Keratinocyte (primary cell): ENCODE measurements at regions not wholly inside any gene's neighbourhood (a gene's known extent, or its start where the extent isn't known, plus 50 kb on each side); places are given as distances from the start of the nearest gene placed in this dataset.

ENCODE experiments used
- DNase-seq: peaks from one replicate; pipeline ENCODE4 v3.0.0-alpha.2; 2011; ENCODE audit warnings: low read depth, missing footprints, low spot score
- FAIRE-seq: peaks from 2 replicates; lab custom pipeline; 2011; peaks lifted over from hg19 to GRCh38; lab: Jason Lieb, UNC
- H2AFZ ChIP-seq: 2 replicates; pipeline ENCODE4 v1.6.0; 2012; ENCODE audit warnings: low read length, control low read depth, inconsistent platforms; ENCODE audit not compliant: control insufficient read depth
- H3K27ac ChIP-seq: 2 replicates; pipeline ENCODE4 v1.5.1; 2011; ENCODE audit warnings: low read length; ENCODE audit not compliant: control insufficient read depth, insufficient read depth
- H3K27me3 ChIP-seq: 3 replicates; pipeline ENCODE4 v1.6.0; 2011; ENCODE audit warnings: low read length; ENCODE audit not compliant: control insufficient read depth, insufficient read depth; ENCODE audit errors: extremely low read depth
- H3K36me3 ChIP-seq, 2 experiments: 2 replicates in 1 of 2; 3 replicates in 1 of 2; pipeline ENCODE4 v1.5.1; 2011; ENCODE audit warnings: low read length in 2 of 2, mild to moderate bottlenecking in 1 of 2; ENCODE audit not compliant: control insufficient read depth in 2 of 2, insufficient read depth in 2 of 2; ENCODE audit errors: extremely low read depth in 1 of 2
- H3K4me1 ChIP-seq: 3 replicates; pipeline ENCODE4 v1.5.1; 2011; ENCODE audit warnings: low read length; ENCODE audit not compliant: control insufficient read depth, insufficient read depth; ENCODE audit errors: extremely low read depth
- H3K4me2 ChIP-seq: 3 replicates; pipeline ENCODE4 v1.6.0; 2011; ENCODE audit warnings: low read depth, low read length; ENCODE audit not compliant: control insufficient read depth, insufficient read depth; ENCODE audit errors: extremely low read depth
- H3K4me3 ChIP-seq, 3 experiments: fragments of 200-600 bp in 1 of 3; sonication (generic) in 1 of 3; 2 replicates in 2 of 3; 3 replicates in 1 of 3; pipeline ENCODE4 v1.5.1; 2011 to 2016; ENCODE audit warnings: low read length in 3 of 3, mild to moderate bottlenecking in 3 of 3, control low read depth in 2 of 3, inconsistent platforms in 1 of 3, low read depth in 1 of 3, mixed read lengths in 1 of 3, mixed run types in 1 of 3, moderate library complexity in 1 of 3; ENCODE audit not compliant: control insufficient read depth in 2 of 3, insufficient read depth in 2 of 3; ENCODE audit errors: extremely low read depth in 1 of 3
- H3K79me2 ChIP-seq: 2 replicates; pipeline ENCODE4 v1.6.0; 2012; ENCODE audit warnings: low read length; ENCODE audit not compliant: control insufficient read depth, insufficient read depth
- H3K9ac ChIP-seq: 3 replicates; pipeline ENCODE4 v1.6.0; 2011; ENCODE audit warnings: low read length; ENCODE audit not compliant: control insufficient read depth, insufficient read depth; ENCODE audit errors: extremely low read depth
- H3K9me1 ChIP-seq: 3 replicates; pipeline ENCODE4 v1.6.0; 2011; ENCODE audit warnings: low read length; ENCODE audit not compliant: control insufficient read depth, insufficient read depth; ENCODE audit errors: extremely low read depth
- H3K9me3 ChIP-seq: 2 replicates; pipeline ENCODE4 v1.5.1; 2012; ENCODE audit warnings: low read depth, low read length; ENCODE audit not compliant: control insufficient read depth
- H4K20me1 ChIP-seq: 3 replicates; pipeline ENCODE4 v1.6.0; 2011; ENCODE audit warnings: low read length; ENCODE audit not compliant: control insufficient read depth, insufficient read depth; ENCODE audit errors: extremely low read depth
- EZH2 ChIP-seq: IDR thresholded peaks from one replicate; pipeline ENCODE4 v1.6.1; 2012; ENCODE audit warnings: inconsistent platforms, mild to moderate bottlenecking, low read length, moderate library complexity
- dilution Hi-C: fragments of 300-500 bp; cut with MboI; formaldehyde crosslinking; loops from one replicate; pipeline ENCODE4 v1.7.0; 2020; ENCODE audit warnings: low sequenced_read_pairs; ENCODE audit not compliant: extremely low pct_ligation_motif_present
- TF ChIP-seq, protein P1 (sequence below), 3 experiments: IDR thresholded peaks in 1 of 3; conservative IDR thresholded peaks in 1 of 3; optimal IDR thresholded peaks in 1 of 3; 2 replicates in 2 of 3; 3 replicates in 1 of 3; pipeline versions ENCODE3 to v1.5.1; 2011; ENCODE audit warnings: low read length in 3 of 3, mild to moderate bottlenecking in 3 of 3, moderate library complexity in 2 of 3, control low read depth in 1 of 3, inconsistent platforms in 1 of 3; ENCODE audit not compliant: insufficient read depth in 2 of 3; ENCODE audit errors: extremely low read depth in 1 of 3

DNA sequence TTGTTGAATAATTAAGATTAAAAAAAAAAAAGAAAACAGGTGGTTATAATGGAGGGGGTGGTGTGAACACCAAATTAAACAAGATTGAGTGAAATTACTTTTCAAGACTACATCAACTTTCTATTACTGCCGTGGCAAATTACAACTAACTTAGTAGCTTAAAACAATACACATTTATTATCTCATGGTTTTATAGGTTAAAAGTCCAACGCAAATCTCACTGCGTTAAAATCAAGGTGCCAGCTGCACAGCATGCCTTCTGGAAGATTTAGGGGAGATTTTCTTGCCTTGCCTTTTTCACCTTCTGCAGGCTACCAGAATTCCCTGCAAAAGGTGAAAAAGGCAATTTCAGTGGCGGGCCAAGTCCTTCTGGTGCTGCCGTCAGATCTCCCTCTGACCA is 58.5 kb downstream of the ATXN3L start:
- dilution Hi-C loops: no loop called here
- H3K27me3 ChIP-seq: no peaks in the 10 kb centered on the region
- TF ChIP-seq, protein P1, sequence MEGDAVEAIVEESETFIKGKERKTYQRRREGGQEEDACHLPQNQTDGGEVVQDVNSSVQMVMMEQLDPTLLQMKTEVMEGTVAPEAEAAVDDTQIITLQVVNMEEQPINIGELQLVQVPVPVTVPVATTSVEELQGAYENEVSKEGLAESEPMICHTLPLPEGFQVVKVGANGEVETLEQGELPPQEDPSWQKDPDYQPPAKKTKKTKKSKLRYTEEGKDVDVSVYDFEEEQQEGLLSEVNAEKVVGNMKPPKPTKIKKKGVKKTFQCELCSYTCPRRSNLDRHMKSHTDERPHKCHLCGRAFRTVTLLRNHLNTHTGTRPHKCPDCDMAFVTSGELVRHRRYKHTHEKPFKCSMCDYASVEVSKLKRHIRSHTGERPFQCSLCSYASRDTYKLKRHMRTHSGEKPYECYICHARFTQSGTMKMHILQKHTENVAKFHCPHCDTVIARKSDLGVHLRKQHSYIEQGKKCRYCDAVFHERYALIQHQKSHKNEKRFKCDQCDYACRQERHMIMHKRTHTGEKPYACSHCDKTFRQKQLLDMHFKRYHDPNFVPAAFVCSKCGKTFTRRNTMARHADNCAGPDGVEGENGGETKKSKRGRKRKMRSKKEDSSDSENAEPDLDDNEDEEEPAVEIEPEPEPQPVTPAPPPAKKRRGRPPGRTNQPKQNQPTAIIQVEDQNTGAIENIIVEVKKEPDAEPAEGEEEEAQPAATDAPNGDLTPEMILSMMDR (optimal IDR thresholded peaks at IDR 0.05 in 1 of 3, IDR thresholded peaks at IDR 0.05 in 1 of 3, conservative IDR thresholded peaks at IDR 0.05 in 1 of 3; ENCODE audit: extremely low read depth in 1 of 3, insufficient read depth in 2 of 3, low read length in 3 of 3): no peak
- no peak for TF ChIP-seq EZH2
- H3K36me3 ChIP-seq: no peaks in the 10 kb centered on the region
- no peaks in the 10 kb centered on the region for H3K9me3 ChIP-seq
- H4K20me1 ChIP-seq: no peaks in the 10 kb centered on the region
- H3K79me2 ChIP-seq: no peaks in the 10 kb centered on the region
- FAIRE-seq (no peak), DNase-seq (no peak)
- H3K27ac ChIP-seq: no peak overlapping the region
- no peak overlapping the region for H3K4me2 ChIP-seq
- no peaks in the 10 kb centered on the region for H3K4me1 ChIP-seq
- no peak overlapping the region for H3K4me3 ChIP-seq
- H3K9me1 ChIP-seq: no peaks in the 10 kb centered on the region
- H3K9ac ChIP-seq: no peak overlapping the region
- H2AFZ ChIP-seq: no peak overlapping the region

- H3K27ac ChIP-seq: no peak overlapping the region
- no peak overlapping the region for H2AFZ ChIP-seq
- H3K4me2 ChIP-seq: no peak overlapping the region
- dilution Hi-C loops: no loop called here
- no peaks in the 10 kb centered on the region for H3K4me1 ChIP-seq
- no peaks in the 10 kb centered on the region for H3K79me2 ChIP-seq
- DNase-seq: no peak
- no peak for FAIRE-seq
- H3K9me1 ChIP-seq: no peaks in the 10 kb centered on the region
- TF ChIP-seq, protein P1 (optimal IDR thresholded peaks at IDR 0.05 in 1 of 3, IDR thresholded peaks at IDR 0.05 in 1 of 3, conservative IDR thresholded peaks at IDR 0.05 in 1 of 3; ENCODE audit: extremely low read depth in 1 of 3, insufficient read depth in 2 of 3, low read length in 3 of 3): no peak
- no peak for TF ChIP-seq EZH2
- H3K27me3 ChIP-seq: no peaks in the 10 kb centered on the region
- H4K20me1 ChIP-seq: no peaks in the 10 kb centered on the region
- no peak overlapping the region for H3K9ac ChIP-seq
- no peak overlapping the region for H3K4me3 ChIP-seq
- H3K36me3 ChIP-seq: no peaks in the 10 kb centered on the region
- H3K9me3 ChIP-seq: no peaks in the 10 kb centered on the region
Measured at GRCh38 chrX:13260598-13260997, 59.3 kb downstream of the ATXN3L start.
